ENCODE measurements at regions not wholly inside any gene's neighbourhood (a gene's known extent, or its start where the extent isn't known, plus 50 kb on each side); places are given as distances from the start of the nearest gene placed in this dataset.

- Histone ChIP-seq H3K27me3 (no peaks in the 10 kb centered on the region), H3K9me3 (no peaks in the 10 kb centered on the region), H3K4me3 (no peak overlapping the region), H3K4me1 (no peaks in the 10 kb centered on the region), H3K27ac (no peak overlapping the region), H3K36me3 (no peaks in the 10 kb centered on the region)
- TF ChIP-seq CTCF (IDR thresholded peaks at IDR 0.05): no peak
- DNase-seq (no peak), ATAC-seq (no peak)
- intact Hi-C loops (cut with DNase I): no loop called here
These were observed 290.2 kb upstream of the SEMA3C start for GRCh38 chr7:81209059-81209458.

GRCh38 chr7:81207801-81208200 is 288.9 kb upstream of the SEMA3C start:
- no peaks in the 10 kb centered on the region for H3K36me3 ChIP-seq
- TF ChIP-seq CTCF (IDR thresholded peaks at IDR 0.05): no peak
- H3K27me3 ChIP-seq: no peaks in the 10 kb centered on the region
- intact Hi-C loops (cut with DNase I): no loop called here
- no peaks in the 10 kb centered on the region for H3K9me3 ChIP-seq
- DNase-seq: no peak
- no peak for ATAC-seq
- no peak overlapping the region for H3K4me3 ChIP-seq
- H3K4me1 ChIP-seq: no peaks in the 10 kb centered on the region
- no peak overlapping the region for H3K27ac ChIP-seq

GRCh38 chr7:81206667-81207360 is 288.0 kb upstream of the SEMA3C start:
- no peaks in the 10 kb centered on the region for H3K9me3 ChIP-seq
- no peaks in the 10 kb centered on the region for H3K27me3 ChIP-seq
- no peaks in the 10 kb centered on the region for H3K4me1 ChIP-seq
- H3K27ac ChIP-seq: no peak overlapping the region
- no peaks in the 10 kb centered on the region for H3K36me3 ChIP-seq
- no peak for ATAC-seq
- intact Hi-C loops (cut with DNase I): no loop called here
- DNase-seq: no peak
- no peak for TF ChIP-seq CTCF (IDR thresholded peaks at IDR 0.05)
- H3K4me3 ChIP-seq: no peak overlapping the region

- Histone ChIP-seq H3K4me3 (no peak overlapping the region), H3K27ac (no peak overlapping the region), H3K36me3 (no peaks in the 10 kb centered on the region), H3K9me3 (no peaks in the 10 kb centered on the region), H3K4me1 (no peaks in the 10 kb centered on the region), H3K27me3 (no peaks in the 10 kb centered on the region)
- TF ChIP-seq CTCF (IDR thresholded peaks at IDR 0.05): no peak
- DNase-seq (no peak), ATAC-seq (no peak)
- intact Hi-C loops (cut with DNase I): no loop called here
These were observed 287.4 kb upstream of the SEMA3C start for GRCh38 chr7:81206217-81206616.

- ATAC-seq (no peak), DNase-seq (no peak)
- Histone ChIP-seq H3K4me1 (no peaks in the 10 kb centered on the region), H3K4me3 (no peak overlapping the region), H3K27me3 (no peaks in the 10 kb centered on the region), H3K9me3 (no peaks in the 10 kb centered on the region), H3K36me3 (no peaks in the 10 kb centered on the region), H3K27ac (no peak overlapping the region)
- TF ChIP-seq CTCF (IDR thresholded peaks at IDR 0.05): no peak
- intact Hi-C loops (cut with DNase I): no loop called here
These were observed 282.3 kb upstream of the SEMA3C start for GRCh38 chr7:81201188-81201587.

GRCh38 chr7:81198766-81199165 is 279.9 kb upstream of the SEMA3C start:
- no peak overlapping the region for H3K27ac ChIP-seq
- intact Hi-C loops (cut with DNase I): no loop called here
- DNase-seq: no peak

More at GRCh38 chr7:81198766-81199165, 279.9 kb upstream of the SEMA3C start:
- Histone ChIP-seq H3K9me3 (no peaks in the 10 kb centered on the region), H3K4me3 (no peak overlapping the region), H3K36me3 (no peaks in the 10 kb centered on the region), H3K27me3 (no peaks in the 10 kb centered on the region), H3K4me1 (no peaks in the 10 kb centered on the region)
- no peak for TF ChIP-seq CTCF (IDR thresholded peaks at IDR 0.05)
- no peak for ATAC-seq
